ENCODE measurements at regions not wholly inside any gene's neighbourhood (a gene's known extent, or its start where the extent isn't known, plus 50 kb on each side); places are given as distances from the start of the nearest gene placed in this dataset.
"Not testable (repeated sequence)": the region's sequence is repeated elsewhere in the genome, so short reads cannot be mapped to it uniquely, and the experiment has no call there.

- no peak for DNase-seq (ENCODE audit: low read depth)
Observed at GRCh38 chr10:58068809-58069208, 198.9 kb downstream of the IPMK start.

- no peak for DNase-seq (ENCODE audit: low read depth)
Observed at GRCh38 chr10:58066979-58067378, 200.7 kb downstream of the IPMK start.

- DNase-seq (ENCODE audit: low read depth), result no peak
Observed at GRCh38 chr10:58066126-58066525, 201.6 kb downstream of the IPMK start.

- no peak for DNase-seq (ENCODE audit: low read depth)
Observed at GRCh38 chr10:58065529-58065815, 202.2 kb downstream of the IPMK start.

- DNase-seq (ENCODE audit: low read depth), result no peak
Observed at GRCh38 chr10:58064714-58065528, 202.8 kb downstream of the IPMK start.

- no peak for DNase-seq (ENCODE audit: low read depth)
Observed at GRCh38 chr10:58063861-58064480, 203.7 kb downstream of the IPMK start.

GRCh38 chr10:58058683-58059082, 209.0 kb downstream of the IPMK start:
- not testable (repeated sequence) for DNase-seq (ENCODE audit: low read depth)

GRCh38 chr10:58054881-58055280, 212.8 kb downstream of the IPMK start:
- DNase-seq (ENCODE audit: low read depth), result no peak

GRCh38 chr10:58052772-58053171, 214.9 kb downstream of the IPMK start:
- no peak for DNase-seq (ENCODE audit: low read depth)

- DNase-seq (ENCODE audit: low read depth), result no peak
Observed at GRCh38 chr10:58050575-58050974, 217.1 kb downstream of the IPMK start.

- no peak for DNase-seq (ENCODE audit: low read depth)
Observed at GRCh38 chr10:58048936-58049335, 218.8 kb downstream of the IPMK start.

GRCh38 chr10:58044072-58044471, 223.6 kb downstream of the IPMK start:
- no peak for DNase-seq (ENCODE audit: low read depth)

GRCh38 chr10:58041901-58042300, 225.8 kb downstream of the IPMK start:
- no peak for DNase-seq (ENCODE audit: low read depth)

- no peak for DNase-seq (ENCODE audit: low read depth)
Observed at GRCh38 chr10:58030208-58030607, 237.5 kb downstream of the IPMK start.

GRCh38 chr10:58028597-58029366, 238.9 kb downstream of the IPMK start:
- no peak for DNase-seq (ENCODE audit: low read depth)

- no peak for DNase-seq (ENCODE audit: low read depth)
Observed at GRCh38 chr10:58027426-58027825, 240.3 kb downstream of the IPMK start.

- no peak for DNase-seq (ENCODE audit: low read depth)
Observed at GRCh38 chr10:58026036-58026435, 241.7 kb downstream of the IPMK start.

GRCh38 chr10:58023341-58024073, 244.2 kb downstream of the IPMK start:
- no peak for DNase-seq (ENCODE audit: low read depth)

- no peak for DNase-seq (ENCODE audit: low read depth)
Observed at GRCh38 chr10:58019863-58020537, 247.7 kb downstream of the IPMK start.

- DNase-seq (ENCODE audit: low read depth), result no peak
Observed at GRCh38 chr10:58017719-58018367, 249.9 kb downstream of the IPMK start.

- no peak for DNase-seq (ENCODE audit: low read depth)
Observed at GRCh38 chr10:58016614-58017013, 251.1 kb downstream of the IPMK start.
